Germinal center (tissue), 1 donor: ENCODE measurements at regions not wholly inside any gene's neighbourhood (a gene's known extent, or its start where the extent isn't known, plus 50 kb on each side); places are given as distances from the start of the nearest gene placed in this dataset.

Experiments
- DNase-seq: peaks from one replicate; pipeline ENCODE4 v3.0.0; 2012; ENCODE audit warnings: mixed read lengths, low spot score

DNA sequence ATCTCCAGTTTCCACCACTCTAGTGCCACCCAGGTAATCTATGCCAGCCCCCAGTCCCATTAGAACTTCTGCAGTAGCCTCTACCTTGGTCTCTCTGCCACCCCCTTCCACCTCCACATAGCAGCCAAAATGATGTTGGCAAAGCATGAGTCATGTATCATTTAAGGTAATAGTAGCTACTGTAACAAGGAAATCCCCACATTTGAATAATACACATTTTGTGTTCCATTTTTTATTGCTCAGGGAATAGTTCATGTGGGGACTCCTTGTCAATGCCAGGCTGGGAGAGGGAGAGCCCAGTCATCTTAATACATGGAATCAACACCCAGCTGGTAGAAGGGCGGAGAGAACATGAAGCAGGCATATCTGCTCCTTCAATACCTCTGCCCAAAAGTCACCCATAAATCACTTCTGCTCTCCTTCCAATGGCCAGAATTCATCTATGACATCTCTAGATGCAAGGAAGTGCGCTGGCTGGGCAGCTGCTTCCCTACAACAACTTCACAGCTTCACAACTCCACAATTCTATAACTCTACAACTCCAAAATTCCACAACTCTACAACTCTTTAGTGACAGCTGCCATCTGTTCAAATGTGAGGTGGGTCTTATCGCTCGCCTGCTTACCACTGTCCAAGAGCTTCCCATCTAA, 70.6 kb upstream of the GLS start:
- DNase-seq = no peak

DNA sequence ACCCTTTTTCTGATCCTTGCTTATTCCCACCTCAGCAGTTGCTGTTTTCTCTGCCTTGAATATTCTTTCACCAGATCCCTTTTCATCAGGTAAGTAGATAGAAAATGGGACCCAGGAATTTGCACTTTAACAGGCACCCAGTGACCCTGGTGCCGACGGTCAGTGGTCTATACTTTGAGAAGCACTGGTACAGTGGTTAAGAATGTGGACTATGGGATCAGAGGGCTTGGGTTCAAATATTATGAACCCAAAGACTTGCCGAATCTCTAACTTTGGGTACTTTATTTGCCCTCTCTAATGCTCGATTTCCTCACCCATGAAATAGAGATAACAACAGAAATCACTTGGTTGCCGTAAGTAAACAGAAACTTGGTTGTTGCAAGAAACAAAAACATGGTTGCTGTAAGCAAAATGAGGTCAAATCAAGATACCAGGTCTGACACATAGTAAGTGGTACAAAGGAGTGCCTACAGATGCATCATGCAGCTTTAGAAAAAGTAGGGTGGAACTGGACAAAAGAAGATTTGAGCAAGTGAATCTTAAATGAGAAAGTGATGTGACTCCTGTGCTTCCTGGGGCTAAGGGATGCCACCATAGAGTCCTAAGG, 69.5 kb upstream of the GLS start:
- no peak for DNase-seq

DNA sequence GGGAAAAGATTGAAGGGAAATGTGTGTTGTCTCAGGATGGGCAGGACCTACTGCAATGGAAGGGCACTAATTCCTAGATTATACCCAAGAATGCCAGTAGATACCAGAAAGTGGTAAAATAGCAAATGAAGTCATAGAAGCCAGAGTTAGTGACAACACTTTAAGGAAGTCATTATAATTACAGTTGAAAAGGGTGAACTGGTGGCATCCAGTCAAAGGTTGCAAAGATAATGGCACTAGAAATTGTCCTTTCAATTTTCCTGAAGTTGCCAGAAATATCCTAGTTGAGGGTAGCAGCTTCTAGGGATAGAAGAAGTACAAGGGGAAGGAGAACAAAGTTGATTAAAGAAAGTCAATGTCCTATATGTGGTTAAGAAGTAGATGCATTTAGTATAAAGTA, 68.8 kb upstream of the GLS start:
- no peak for DNase-seq

DNA sequence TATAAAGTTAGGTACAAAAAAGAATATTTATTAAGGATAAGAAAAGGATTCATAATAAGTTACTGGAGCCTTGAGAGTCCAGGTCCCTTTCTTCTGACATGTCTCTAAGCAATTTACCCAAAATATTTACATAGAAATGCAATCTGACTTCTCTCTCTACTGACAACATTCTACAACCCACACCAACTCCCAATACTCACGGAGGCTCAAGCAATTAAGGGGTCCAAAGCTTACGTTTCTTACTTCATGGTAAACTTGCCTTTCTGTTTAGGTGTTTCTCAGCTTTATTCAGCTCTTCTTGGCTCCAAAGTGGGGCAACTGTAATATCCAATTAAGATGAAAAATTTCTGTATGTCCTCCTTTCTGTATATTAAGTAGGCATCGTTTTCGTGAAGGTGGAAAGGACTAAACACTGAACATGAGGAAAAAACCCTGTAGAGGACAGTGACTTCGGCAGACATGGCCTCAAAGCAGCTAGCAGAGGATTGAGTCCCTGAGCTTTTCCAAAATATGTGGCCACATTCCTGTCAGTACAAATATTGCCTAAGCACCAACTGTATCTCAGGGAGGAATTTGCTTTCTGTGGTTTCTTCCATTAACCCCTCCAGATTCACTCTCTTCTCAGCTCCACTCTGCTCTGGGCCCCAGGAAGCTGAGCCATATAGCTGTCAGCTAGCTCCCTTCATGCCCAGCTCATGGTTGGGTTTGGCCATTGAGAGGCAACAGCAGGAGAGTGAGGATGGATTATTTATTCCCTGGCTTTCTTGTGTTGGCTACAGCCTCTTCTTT, 67.9 kb upstream of the GLS start:
- no peak for DNase-seq

DNA sequence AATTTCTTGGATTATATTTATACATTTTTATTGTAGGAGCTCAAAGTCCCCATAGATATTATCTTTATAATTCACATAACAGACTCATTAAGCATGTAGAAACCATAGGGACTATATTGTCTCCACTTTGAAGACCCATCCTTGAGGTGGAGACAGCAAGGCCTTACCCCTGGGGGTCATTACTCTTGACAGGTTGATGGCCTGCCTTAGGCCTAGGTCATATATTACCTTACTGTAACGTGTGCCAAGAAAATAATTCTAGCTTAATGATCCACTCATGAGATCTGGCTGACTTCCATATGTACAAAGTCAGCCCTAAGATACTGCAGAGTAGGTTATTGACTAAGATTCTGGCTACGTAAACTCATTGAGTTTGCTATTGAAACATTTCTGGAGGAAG, 65.4 kb upstream of the GLS start:
- no peak for DNase-seq

DNA sequence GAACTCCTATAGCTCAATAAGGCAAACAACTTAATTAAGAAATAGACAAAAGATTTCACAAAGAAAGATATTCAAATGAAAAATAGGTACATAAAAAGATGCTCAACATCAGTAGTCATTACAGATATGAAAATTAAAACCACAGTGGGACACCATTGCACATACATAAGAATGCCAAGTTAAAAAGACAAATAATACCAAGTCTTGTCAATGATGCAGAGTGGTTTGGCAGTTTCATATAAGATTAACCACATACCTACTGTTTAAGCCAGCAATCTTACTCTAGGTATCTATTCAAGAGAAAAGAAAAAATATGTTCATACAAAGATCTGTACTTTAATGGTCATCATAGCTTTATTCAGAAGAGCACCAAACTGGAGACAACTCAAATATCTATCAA, 63.5 kb upstream of the GLS start:
- DNase-seq = no peak

DNA sequence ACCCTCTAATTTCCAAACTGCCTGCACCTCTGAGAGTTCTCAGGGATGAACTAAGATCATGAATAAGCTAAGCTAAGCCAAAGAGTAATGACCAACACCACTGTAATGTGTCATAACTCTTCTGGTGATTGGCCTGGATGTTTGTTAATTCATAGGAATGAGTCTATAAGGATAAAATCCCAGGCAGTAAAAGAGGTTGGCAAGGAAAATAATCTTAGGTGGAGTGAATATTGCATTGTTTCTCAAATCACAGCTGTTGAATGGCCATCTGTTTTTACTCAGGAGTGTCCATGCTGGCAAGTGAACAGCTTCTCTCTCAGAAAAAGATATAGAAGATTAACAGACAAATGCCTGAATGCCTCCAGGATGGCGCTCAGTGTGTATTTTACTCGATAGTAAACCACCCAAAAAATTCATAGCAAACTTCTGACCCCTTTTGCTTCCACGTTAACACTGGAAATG, 60.8 kb upstream of the GLS start:
- DNase-seq = no peak

DNA sequence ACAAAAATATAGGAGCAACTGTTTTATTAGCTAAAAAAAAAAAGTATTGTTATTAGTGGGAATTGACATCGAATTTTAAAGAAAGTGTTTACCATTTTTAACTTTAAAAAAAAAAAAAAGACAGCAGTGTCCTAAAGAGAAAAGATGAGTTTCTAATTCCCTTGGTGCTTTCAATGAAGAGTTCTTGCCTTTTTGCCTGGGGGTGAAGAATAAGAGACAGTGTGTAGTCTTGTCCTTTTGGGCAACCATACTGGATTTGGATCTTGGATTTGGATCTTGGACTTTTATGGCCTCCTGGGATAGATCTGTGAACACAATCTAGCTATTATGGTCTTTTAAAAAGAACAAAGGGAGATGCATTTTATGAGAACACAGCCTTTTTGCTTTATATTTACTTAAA, 60.2 kb upstream of the GLS start:
- no peak for DNase-seq

DNA sequence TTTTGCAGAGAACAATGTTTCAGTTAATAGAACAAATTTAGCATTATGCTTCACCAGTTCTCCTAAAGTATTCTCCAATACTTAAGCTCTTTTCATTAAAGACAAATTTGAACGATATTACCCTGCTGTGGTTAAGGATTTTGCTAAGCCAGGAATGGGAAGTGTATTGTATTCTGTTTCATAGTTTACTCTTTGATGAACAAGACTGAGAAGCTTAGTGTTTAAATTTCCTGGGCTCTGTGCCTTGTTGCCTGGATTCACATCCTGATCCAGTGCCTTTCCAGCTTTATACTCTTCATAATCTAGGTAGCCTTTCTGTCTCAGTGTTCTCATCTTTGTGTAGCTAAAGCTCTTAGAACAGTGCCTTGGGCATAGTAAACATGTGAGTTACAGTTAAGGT, 58.6 kb upstream of the GLS start:
- no peak for DNase-seq

DNA sequence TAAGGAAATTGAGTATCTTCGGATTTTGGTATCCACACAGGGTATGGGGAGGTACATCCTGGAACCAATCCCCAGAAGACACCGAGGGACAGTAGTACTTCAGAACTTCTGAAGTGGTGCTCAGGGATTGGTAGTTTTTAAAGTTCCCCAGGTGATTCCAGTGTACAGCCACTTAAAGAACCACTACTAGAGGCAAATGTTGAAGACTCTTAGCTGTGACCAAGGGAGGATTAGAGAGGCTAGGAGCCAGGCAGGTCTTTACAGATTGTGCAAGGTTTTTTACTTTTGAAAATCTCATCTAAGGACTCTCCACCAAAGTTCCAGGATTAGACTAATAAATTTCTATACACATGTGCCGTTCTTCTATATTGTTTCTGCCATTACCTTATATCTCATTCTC, 52.9 kb upstream of the GLS start:
- no peak for DNase-seq

DNA sequence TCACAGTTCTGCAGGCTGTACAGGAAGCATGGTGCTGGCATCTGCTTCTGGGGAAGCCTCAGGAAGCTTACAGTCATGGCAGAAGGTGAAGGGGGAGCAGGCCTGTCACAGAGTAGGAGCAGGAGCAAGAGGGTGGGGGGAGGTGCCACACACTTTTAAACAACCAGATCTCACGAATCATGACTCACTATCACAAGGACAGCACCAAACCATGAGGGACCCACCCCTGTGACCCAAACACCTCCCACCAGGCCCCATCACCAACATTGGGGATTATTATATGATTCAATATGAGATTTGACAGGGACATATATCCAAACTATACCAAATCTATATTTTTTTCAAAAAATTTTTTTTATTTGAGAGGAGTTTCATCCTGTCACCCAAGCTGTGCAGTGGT, 51.0 kb upstream of the GLS start:
- DNase-seq = no peak
